HL-60 (cell line): ENCODE measurements at regions not wholly inside any gene's neighbourhood (a gene's known extent, or its start where the extent isn't known, plus 50 kb on each side); places are given as distances from the start of the nearest gene placed in this dataset.
"Not testable (repeated sequence)": the region's sequence is repeated elsewhere in the genome, so short reads cannot be mapped to it uniquely, and the experiment has no call there.

Source experiments
- GABPA ChIP-seq: IDR thresholded peaks from 2 replicates; pipeline ENCODE4 v1.6.1; 2012; ENCODE audit warnings: low read depth
- TF ChIP-seq, protein P1 (sequence below): IDR thresholded peaks from one replicate; pipeline ENCODE4 v1.5.1; 2011; ENCODE audit warnings: low read length, control low read depth, inconsistent platforms; ENCODE audit not compliant: insufficient read depth

DNA sequence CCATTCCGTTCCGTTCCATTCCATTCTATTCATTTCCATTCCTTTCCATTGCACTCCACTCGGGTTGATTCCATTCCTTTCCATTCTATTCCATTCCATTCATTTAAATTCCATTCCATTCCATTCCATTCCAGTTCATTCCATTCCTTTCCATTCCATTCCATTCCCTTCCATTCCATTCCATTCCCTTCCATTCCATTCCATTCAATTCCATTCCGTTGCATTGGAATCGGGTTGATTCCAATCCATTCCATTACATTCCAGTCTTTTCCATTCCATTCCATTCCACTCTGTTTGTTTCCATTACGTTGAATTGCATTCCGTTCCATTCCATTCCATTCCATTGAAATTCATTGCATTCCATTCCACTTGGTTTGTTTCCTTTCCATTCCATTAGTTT, 169.2 kb downstream of the CWH43 start:
- TF ChIP-seq, protein P1, sequence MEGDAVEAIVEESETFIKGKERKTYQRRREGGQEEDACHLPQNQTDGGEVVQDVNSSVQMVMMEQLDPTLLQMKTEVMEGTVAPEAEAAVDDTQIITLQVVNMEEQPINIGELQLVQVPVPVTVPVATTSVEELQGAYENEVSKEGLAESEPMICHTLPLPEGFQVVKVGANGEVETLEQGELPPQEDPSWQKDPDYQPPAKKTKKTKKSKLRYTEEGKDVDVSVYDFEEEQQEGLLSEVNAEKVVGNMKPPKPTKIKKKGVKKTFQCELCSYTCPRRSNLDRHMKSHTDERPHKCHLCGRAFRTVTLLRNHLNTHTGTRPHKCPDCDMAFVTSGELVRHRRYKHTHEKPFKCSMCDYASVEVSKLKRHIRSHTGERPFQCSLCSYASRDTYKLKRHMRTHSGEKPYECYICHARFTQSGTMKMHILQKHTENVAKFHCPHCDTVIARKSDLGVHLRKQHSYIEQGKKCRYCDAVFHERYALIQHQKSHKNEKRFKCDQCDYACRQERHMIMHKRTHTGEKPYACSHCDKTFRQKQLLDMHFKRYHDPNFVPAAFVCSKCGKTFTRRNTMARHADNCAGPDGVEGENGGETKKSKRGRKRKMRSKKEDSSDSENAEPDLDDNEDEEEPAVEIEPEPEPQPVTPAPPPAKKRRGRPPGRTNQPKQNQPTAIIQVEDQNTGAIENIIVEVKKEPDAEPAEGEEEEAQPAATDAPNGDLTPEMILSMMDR = not testable (repeated sequence)
- TF ChIP-seq GABPA = not testable (repeated sequence)
